Activated B cell treated with CpG ODN at 0.5 μM for 24 hours (primary cell): ENCODE measurements at regions not wholly inside any gene's neighbourhood (a gene's known extent, or its start where the extent isn't known, plus 50 kb on each side); places are given as distances from the start of the nearest gene placed in this dataset.

Experiments
- ATAC-seq: fragments of 200-7000 bp; cut with Tn5 transposase; one replicate; pipeline ENCODE4 v1.10.0; 2021; ENCODE audit warnings: low read depth, mild to moderate bottlenecking, moderate library complexity
- CTCF ChIA-PET: fragments of 350-600 bp; sonication (Branson Sonifier 250); formaldehyde crosslinking; loops from one replicate; lab custom pipeline; 2021; ENCODE audit warnings: antibody characterized with exemption; lab: Charles Lee
- POLR2A ChIA-PET: fragments of 350-600 bp; sonication (Branson Sonifier 250); formaldehyde crosslinking; loops from one replicate; lab custom pipeline; 2021; ENCODE audit warnings: antibody characterized with exemption; lab: Charles Lee
- DNase-seq: peaks from one replicate; pipeline ENCODE4 v3.0.0; 2022
- H3K27ac Mint-ChIP-seq: one replicate; pipeline ENCODE4 v1.8.0; 2020; ENCODE audit warnings: mixed read lengths
- H3K27me3 Mint-ChIP-seq: one replicate; pipeline ENCODE4 v1.8.0; 2021; ENCODE audit warnings: mixed read lengths
- H3K36me3 Mint-ChIP-seq: one replicate; pipeline ENCODE4 v1.8.0; 2021; ENCODE audit warnings: low read depth, mixed read lengths
- H3K4me1 Mint-ChIP-seq: one replicate; pipeline ENCODE4 v1.8.0; 2021; ENCODE audit warnings: mixed read lengths
- H3K4me3 Mint-ChIP-seq: one replicate; pipeline ENCODE4 v1.8.0; 2020; ENCODE audit warnings: mild to moderate bottlenecking, mixed read lengths
- H3K9me3 Mint-ChIP-seq: one replicate; pipeline ENCODE4 v1.8.0; 2020; ENCODE audit warnings: mixed read lengths
- intact Hi-C: fragments of 100-400 bp; cut with micrococcal nuclease; formaldehyde crosslinking; loops from one replicate; pipeline ENCODE4 v1.15.1; 2024
- TF ChIP-seq, protein P1 (sequence below): fragments of 200-600 bp; IDR thresholded peaks from one replicate; pipeline ENCODE4 v1.8.0; 2022; ENCODE audit warnings: antibody characterized with exemption, mild to moderate bottlenecking

DNA sequence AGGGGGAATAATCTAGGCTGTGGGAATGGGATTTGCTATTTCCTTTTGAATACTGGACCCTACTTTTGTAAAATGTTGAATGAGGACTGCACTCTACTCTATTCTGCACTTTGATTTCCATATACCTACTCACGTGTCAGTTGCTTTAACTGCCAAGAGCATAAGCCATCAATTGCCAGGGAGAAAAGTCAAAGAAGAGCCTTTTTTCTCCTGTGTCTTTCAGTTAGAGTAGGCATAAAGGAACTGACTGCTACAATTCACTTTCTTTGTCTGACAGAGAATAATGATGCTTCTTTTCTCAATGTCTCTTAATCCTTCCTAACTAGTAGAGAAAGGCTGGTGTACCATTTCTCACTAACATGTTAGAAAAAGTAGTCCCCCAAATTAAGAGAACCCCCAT, 231.6 kb downstream of the ELAVL2 start:
- DNase-seq (no peak), ATAC-seq (no peak)
- no peaks in the 10 kb centered on the region for H3K27me3 Mint-ChIP-seq
- H3K4me3 Mint-ChIP-seq: no peak overlapping the region
- H3K36me3 Mint-ChIP-seq: no peaks in the 10 kb centered on the region
- H3K27ac Mint-ChIP-seq: no peak overlapping the region
- ChIA-PET POLR2A (no interaction called here), CTCF (no interaction called here)
- H3K4me1 Mint-ChIP-seq: peaks cover 2% of the 10 kb centered on the region
- H3K9me3 Mint-ChIP-seq: no peaks in the 10 kb centered on the region
- TF ChIP-seq, protein P1, sequence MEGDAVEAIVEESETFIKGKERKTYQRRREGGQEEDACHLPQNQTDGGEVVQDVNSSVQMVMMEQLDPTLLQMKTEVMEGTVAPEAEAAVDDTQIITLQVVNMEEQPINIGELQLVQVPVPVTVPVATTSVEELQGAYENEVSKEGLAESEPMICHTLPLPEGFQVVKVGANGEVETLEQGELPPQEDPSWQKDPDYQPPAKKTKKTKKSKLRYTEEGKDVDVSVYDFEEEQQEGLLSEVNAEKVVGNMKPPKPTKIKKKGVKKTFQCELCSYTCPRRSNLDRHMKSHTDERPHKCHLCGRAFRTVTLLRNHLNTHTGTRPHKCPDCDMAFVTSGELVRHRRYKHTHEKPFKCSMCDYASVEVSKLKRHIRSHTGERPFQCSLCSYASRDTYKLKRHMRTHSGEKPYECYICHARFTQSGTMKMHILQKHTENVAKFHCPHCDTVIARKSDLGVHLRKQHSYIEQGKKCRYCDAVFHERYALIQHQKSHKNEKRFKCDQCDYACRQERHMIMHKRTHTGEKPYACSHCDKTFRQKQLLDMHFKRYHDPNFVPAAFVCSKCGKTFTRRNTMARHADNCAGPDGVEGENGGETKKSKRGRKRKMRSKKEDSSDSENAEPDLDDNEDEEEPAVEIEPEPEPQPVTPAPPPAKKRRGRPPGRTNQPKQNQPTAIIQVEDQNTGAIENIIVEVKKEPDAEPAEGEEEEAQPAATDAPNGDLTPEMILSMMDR: no peak
- intact Hi-C loops: no loop called here

DNA sequence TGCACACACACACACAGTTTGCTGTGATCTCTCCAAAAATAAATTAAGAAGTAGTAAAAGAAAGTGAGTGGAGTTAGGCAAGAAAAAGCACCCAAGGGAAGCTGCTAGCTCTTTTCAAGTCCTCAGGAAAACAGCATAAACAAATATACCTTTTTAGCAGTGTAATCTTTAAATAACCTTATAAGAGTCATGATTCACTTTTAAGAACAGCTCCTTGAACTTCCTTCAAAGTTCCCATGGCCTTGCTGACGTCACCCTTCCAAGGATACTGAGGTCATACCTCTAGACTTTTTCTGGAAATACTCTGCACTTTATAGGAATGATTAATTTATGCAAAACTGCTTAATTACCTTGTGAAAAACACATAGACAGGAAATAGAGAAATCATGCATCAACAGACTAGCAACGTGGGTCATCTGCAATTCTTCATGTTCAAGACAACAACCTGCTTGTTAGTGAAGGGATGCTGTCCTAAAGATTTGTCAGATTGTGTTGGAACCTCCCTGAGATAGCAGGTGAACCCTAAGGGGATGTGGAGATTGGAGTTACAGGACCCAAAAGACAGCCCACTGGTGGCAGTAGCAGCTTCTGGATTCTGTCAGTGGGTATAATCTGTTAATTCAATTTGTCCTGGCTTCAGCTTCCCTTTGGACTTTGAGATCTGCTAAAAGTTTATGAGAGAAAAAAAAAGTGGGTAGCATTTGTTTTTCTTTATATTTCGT, 229.0 kb downstream of the ELAVL2 start:
- DNase-seq: no peak
- intact Hi-C loops: no loop called here
- Mint-ChIP-seq H3K4me3 (no peak overlapping the region), H3K27ac (no peak overlapping the region), H3K4me1 (no peaks in the 10 kb centered on the region), H3K36me3 (no peaks in the 10 kb centered on the region), H3K27me3 (no peaks in the 10 kb centered on the region), H3K9me3 (no peaks in the 10 kb centered on the region)
- ChIA-PET POLR2A (no interaction called here), CTCF (interaction anchor here (0.6 kb wide), 1 partner anchor 13 kb away, joined by 5 read pairs; no protein-coding TSS in a partner anchor)
- TF ChIP-seq, protein P1: no peak
- no peak for ATAC-seq

DNA sequence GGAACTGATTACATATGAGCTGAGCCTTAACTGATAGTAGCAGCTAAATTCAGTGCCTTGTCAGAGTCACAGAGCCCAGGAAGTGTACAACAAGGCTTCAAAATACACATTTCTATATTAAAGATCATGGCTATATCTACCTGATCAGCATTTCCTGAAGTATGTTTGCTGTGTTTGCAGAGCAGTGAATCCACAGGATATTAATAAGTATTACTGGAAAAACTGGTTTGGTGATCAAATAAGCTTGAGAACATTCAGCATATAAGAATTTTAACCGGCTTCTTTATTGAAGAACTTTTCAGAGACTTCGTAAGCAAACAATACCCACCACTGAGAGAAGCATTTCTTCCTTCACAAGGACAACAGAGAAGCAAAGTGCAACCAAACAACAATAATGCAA, 227.0 kb downstream of the ELAVL2 start:
- no peak for DNase-seq
- H3K27ac Mint-ChIP-seq: no peak overlapping the region
- ChIA-PET POLR2A (no interaction called here), CTCF (no interaction called here)
- peaks cover 5% of the 10 kb centered on the region for H3K9me3 Mint-ChIP-seq
- no peak overlapping the region for H3K4me3 Mint-ChIP-seq
- no peaks in the 10 kb centered on the region for H3K4me1 Mint-ChIP-seq
- H3K36me3 Mint-ChIP-seq: no peaks in the 10 kb centered on the region
- intact Hi-C loops: no loop called here
- no peaks in the 10 kb centered on the region for H3K27me3 Mint-ChIP-seq
- TF ChIP-seq, protein P1: no peak
- ATAC-seq: no peak

DNA sequence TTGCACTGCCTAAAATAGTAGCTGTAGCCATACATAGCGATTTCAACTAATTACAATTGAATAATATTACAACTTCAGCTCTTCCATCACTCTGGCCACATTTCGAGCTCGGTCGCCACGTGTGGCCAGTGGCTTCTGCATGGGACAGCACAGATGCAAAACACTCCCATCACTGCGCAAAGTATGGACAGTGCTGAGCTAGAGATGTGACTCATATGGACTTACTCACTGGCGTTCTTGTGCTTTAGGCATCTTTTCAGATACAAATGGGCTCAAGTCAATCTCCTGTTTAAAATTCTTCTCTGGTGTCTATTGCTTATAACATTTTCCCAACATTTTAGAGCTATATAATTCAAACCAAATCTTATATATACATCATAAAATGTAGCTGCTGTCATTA, 222.7 kb downstream of the ELAVL2 start:
- H3K9me3 Mint-ChIP-seq: peaks cover 5% of the 10 kb centered on the region
- DNase-seq (no peak), ATAC-seq (no peak)
- POLR2A ChIA-PET: no interaction called here
- H3K4me1 Mint-ChIP-seq: no peaks in the 10 kb centered on the region
- TF ChIP-seq, protein P1: no peak
- CTCF ChIA-PET: no interaction called here
- no peaks in the 10 kb centered on the region for H3K27me3 Mint-ChIP-seq
- H3K4me3 Mint-ChIP-seq: no peak overlapping the region
- intact Hi-C loops: no loop called here
- H3K36me3 Mint-ChIP-seq: no peaks in the 10 kb centered on the region
- no peak overlapping the region for H3K27ac Mint-ChIP-seq

DNA sequence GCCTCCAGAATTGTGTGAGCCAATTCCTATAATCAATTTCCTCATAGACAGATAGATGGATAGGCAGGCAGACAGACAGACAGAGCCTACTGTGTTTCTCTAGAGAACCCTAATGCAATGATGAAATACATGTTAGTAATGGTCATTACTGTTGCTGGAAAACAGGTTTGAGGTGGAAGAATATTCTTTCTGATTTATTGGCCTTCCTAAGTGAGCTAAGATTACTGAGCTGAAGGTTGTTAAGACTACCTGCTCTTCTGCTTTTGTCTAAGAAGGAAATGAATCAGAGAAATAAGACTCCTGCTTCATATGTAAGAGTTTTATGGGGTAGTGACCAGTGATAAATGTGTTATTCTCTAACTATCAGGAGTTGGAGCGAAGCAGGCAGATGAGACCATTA, 219.9 kb downstream of the ELAVL2 start:
- CTCF ChIA-PET: no interaction called here
- ATAC-seq (no peak), DNase-seq (no peak)
- Mint-ChIP-seq H3K4me3 (no peak overlapping the region), H3K27me3 (no peaks in the 10 kb centered on the region), H3K9me3 (peaks cover 5% of the 10 kb centered on the region), H3K27ac (no peak overlapping the region), H3K36me3 (no peaks in the 10 kb centered on the region), H3K4me1 (no peaks in the 10 kb centered on the region)
- intact Hi-C loops: no loop called here
- POLR2A ChIA-PET: no interaction called here
- TF ChIP-seq, protein P1: no peak
